Myocyte (in vitro differentiated cells): ENCODE measurements at regions not wholly inside any gene's neighbourhood (a gene's known extent, or its start where the extent isn't known, plus 50 kb on each side); places are given as distances from the start of the nearest gene placed in this dataset.

ENCODE experiments used
- DNase-seq: peaks from one replicate; pipeline ENCODE4 v3.0.0-alpha.2; 2012; ENCODE audit warnings: low read depth

- DNase-seq = no peak
Observed at GRCh38 chr2:18426174-18426573, 134.3 kb downstream of the RDH14 start.

- DNase-seq = no peak
Observed at GRCh38 chr2:18425210-18425703, 135.2 kb downstream of the RDH14 start.

- no peak for DNase-seq
Observed at GRCh38 chr2:18423636-18424035, 136.8 kb downstream of the RDH14 start.

GRCh38 chr2:18422432-18423165 is 137.9 kb downstream of the RDH14 start:
- no peak for DNase-seq

GRCh38 chr2:18413676-18414396 is 146.6 kb downstream of the RDH14 start:
- DNase-seq = peak; percentile 73

GRCh38 chr2:18412980-18413675 is 147.3 kb downstream of the RDH14 start:
- no peak for DNase-seq

GRCh38 chr2:18411626-18412025 is 148.8 kb downstream of the RDH14 start:
- DNase-seq = no peak

GRCh38 chr2:18410543-18410942 is 149.9 kb downstream of the RDH14 start:
- DNase-seq = no peak

GRCh38 chr2:18408638-18409037 is 151.8 kb downstream of the RDH14 start:
- no peak for DNase-seq

GRCh38 chr2:18406219-18406618 is 154.2 kb downstream of the RDH14 start:
- DNase-seq = no peak

- no peak for DNase-seq
Observed at GRCh38 chr2:18404708-18405107, 155.7 kb downstream of the RDH14 start.

- no peak for DNase-seq
Observed at GRCh38 chr2:18403921-18404522, 156.4 kb downstream of the RDH14 start.

GRCh38 chr2:18402831-18403230 is 157.6 kb downstream of the RDH14 start:
- DNase-seq = no peak

- DNase-seq = no peak
Observed at GRCh38 chr2:18401471-18401870, 159.0 kb downstream of the RDH14 start.

GRCh38 chr2:18399601-18400000 is 160.9 kb downstream of the RDH14 start:
- no peak for DNase-seq

- DNase-seq = no peak
Observed at GRCh38 chr2:18398833-18399232, 161.6 kb downstream of the RDH14 start.

- no peak for DNase-seq
Observed at GRCh38 chr2:18396329-18397010, 164.0 kb downstream of the RDH14 start.

GRCh38 chr2:18395555-18395954 is 164.9 kb downstream of the RDH14 start:
- no peak for DNase-seq

GRCh38 chr2:18387441-18388206 is 172.8 kb downstream of the RDH14 start:
- DNase-seq = peak; percentile 75

GRCh38 chr2:18384242-18384641 is 176.2 kb downstream of the RDH14 start:
- no peak for DNase-seq
